ENCODE measurements at regions not wholly inside any gene's neighbourhood (a gene's known extent, or its start where the extent isn't known, plus 50 kb on each side); places are given as distances from the start of the nearest gene placed in this dataset.

DNA sequence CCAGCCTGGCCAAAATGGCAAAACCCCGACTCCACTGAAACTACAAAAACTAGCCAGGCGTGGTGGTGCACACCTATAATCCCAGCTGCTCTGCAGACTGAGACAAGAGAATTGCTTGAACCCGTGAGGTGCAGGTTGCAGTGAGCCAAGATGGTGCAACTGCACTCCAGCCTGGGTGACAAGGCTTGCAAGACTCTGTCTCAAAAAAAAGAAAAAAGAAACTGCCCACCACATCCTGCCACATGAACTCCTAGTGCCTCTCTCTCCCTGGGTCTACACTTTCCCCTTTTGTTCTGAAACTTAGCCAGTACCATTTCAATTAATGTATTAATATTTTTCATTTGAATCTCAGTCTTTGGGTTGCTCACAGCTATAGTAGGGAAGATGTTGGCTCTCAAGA lies 192.2 kb upstream of the MME start:
- TF ChIP-seq CTCF (conservative IDR thresholded peaks at IDR 0.05; ENCODE audit: low read length) (no peak), EZH2phosphoT487 (IDR thresholded peaks at IDR 0.05; ENCODE audit: borderline replicate concordance) (no peak)
